VCaP (cell line): ENCODE measurements at regions not wholly inside any gene's neighbourhood (a gene's known extent, or its start where the extent isn't known, plus 50 kb on each side); places are given as distances from the start of the nearest gene placed in this dataset.
"Not testable (repeated sequence)": the region's sequence is repeated elsewhere in the genome, so short reads cannot be mapped to it uniquely, and the experiment has no call there.

Source experiments
- H3K27ac ChIP-seq: fragments of 450-650 bp; 2 replicates; pipeline ENCODE4 v1.5.1; 2017
- CTCF ChIP-seq: fragments of 450-650 bp; conservative IDR thresholded peaks from 2 replicates; pipeline ENCODE4 v1.5.1; 2017; ENCODE audit warnings: mild to moderate bottlenecking, moderate library complexity

- TF ChIP-seq CTCF = no peak
- H3K27ac ChIP-seq = no peak overlapping the region
Observed at GRCh38 chr5:26339576-26339975, 698.8 kb downstream of the CDH9 start.

- TF ChIP-seq CTCF = peak; percentile 83
- H3K27ac ChIP-seq = no peak overlapping the region
Observed at GRCh38 chr5:26329562-26330189, 708.7 kb downstream of the CDH9 start.

- no peak for TF ChIP-seq CTCF
Observed at GRCh38 chr5:26326153-26326759, 712.1 kb downstream of the CDH9 start.

GRCh38 chr5:26325432-26325831 lies 713.0 kb downstream of the CDH9 start:
- not testable (repeated sequence) for H3K27ac ChIP-seq

More at GRCh38 chr5:26326153-26326759, 712.1 kb downstream of the CDH9 start:
- H3K27ac ChIP-seq = no peak overlapping the region

GRCh38 chr5:26324273-26324895 lies 714.0 kb downstream of the CDH9 start:
- H3K27ac ChIP-seq = not testable (repeated sequence)

GRCh38 chr5:26323794-26324193 lies 714.6 kb downstream of the CDH9 start:
- no peak for TF ChIP-seq CTCF
- H3K27ac ChIP-seq = no peak overlapping the region

- no peak for TF ChIP-seq CTCF
- no peak overlapping the region for H3K27ac ChIP-seq
Observed at GRCh38 chr5:26321278-26321677, 717.1 kb downstream of the CDH9 start.

GRCh38 chr5:26310415-26310814 lies 728.0 kb downstream of the CDH9 start:
- no peak overlapping the region for H3K27ac ChIP-seq
- no peak for TF ChIP-seq CTCF
